ENCODE measurements at regions not wholly inside any gene's neighbourhood (a gene's known extent, or its start where the extent isn't known, plus 50 kb on each side); places are given as distances from the start of the nearest gene placed in this dataset.
"Not testable (repeated sequence)": the region's sequence is repeated elsewhere in the genome, so short reads cannot be mapped to it uniquely, and the experiment has no call there.

GRCh38 chr4:111930659-111931058 lies 214.6 kb upstream of the FAM241A start:
- DNase-seq, result peak; percentile 27

DNA sequence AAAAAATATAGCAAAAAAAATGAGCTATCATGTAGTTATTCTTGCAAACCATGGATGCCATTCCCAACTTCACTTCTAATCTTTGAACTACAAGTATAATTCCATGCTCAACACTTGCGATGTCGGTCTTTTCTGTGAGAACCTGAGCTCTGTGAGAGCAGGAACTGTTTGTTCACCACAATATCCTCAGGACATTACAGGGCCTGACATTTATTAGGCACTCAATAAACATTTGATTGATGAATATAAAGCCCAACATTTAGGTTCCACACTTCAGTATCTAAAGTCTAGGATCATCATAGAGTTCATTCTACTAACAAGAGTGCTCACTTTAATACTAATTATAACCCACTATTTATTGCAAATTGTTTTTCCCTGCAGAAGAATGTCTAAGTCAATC lies 211.6 kb upstream of the FAM241A start:
- no peak for DNase-seq

DNA sequence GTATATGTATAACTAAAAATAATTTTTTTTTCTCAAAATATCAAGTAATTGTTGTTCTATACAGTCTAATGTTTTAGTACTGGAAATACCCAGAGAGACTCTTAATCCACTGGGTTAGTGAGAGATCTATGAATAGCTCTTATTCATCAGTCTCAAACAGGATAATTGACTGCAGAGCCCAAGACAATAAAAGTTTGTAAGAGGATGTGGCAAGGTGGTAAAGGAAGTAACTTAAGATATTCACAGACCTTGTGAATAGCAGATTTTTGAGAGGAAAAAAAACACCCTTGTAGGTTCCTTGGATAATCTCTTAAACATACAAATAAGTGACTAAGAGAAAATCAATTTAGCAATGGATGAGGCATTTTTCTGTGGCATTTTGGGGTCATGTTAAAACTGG lies 210.9 kb upstream of the FAM241A start:
- no peak for DNase-seq

DNA sequence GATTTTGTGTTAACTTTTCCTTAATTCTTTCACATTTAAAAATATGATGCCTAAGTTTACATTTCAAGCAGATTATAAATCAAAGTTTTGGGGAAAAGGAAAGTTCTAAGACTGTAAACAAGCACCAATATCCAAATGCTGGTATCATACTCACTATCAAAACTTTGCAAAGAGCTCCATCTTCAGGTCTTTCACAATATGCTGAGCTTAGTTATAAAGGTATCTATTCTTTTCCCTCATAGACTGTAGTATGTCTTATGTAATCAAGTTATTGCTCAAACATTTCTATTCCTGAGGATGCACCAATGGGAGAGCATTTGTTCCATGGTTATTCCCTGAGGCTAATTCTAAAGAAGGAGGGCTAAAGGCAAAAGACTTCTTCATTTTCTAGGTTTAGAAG lies 207.9 kb upstream of the FAM241A start:
- peak; percentile 53 for DNase-seq

- no peak for DNase-seq
Observed at GRCh38 chr4:111941957-111942356, 203.3 kb upstream of the FAM241A start.

DNA sequence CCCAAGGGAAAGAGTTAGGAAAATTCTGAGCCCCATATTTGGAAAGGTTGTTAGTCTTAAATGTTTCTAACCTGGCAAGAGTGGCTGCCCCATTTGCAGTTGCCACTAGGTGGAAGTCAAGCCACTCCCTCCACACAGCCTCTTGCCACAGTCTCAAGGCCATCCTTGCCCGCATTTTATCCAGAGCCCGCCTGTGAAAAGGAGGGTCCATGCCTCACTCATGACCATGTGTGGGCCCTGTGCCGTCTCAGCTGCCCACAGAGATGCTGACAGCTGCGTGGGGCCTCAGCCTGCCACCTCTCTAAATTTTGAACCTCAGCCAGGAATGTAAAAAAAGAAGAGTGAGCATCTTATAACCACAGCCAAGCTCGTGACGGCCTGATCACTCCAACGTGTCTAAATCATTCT lies 201.5 kb upstream of the FAM241A start:
- DNase-seq, result peak; percentile 9

DNA sequence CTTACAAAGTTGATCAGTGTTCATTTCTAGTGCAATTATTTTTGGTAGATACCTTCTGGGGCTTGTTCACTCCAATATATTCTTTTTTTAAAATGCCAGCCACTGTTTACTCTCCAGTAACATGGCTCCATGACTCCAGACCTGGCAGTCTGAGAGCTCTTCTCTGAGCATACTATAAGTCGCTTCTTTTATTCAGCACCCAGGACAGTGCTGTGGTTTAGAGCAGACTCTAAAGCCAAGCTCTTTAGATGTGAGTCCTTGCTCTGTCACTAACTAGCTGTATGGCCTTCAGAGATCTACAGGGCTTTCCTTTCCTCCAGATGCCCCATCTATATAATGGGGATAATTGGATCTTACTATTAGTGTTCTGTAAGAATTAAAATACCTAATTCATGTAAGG lies 200.2 kb upstream of the FAM241A start:
- DNase-seq, result no peak

DNA sequence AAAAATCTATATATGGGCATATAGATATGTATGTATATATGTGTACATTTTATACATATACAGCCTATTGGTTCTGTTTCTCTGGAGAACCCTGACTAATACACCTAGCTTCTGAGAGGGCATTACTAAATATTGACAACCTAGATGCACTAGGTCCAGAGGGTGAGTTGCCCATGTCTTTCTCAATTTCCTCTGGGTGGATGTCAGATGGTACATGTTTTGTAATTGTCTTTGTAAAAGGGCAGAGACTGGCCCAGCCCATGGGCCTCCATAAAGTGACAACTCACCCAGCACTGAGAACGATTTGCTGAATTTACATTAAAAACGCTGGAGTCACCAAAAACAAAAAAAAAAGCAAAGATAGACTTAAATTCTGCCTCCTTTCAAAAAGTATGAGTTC lies 198.5 kb upstream of the FAM241A start:
- no peak for DNase-seq

DNA sequence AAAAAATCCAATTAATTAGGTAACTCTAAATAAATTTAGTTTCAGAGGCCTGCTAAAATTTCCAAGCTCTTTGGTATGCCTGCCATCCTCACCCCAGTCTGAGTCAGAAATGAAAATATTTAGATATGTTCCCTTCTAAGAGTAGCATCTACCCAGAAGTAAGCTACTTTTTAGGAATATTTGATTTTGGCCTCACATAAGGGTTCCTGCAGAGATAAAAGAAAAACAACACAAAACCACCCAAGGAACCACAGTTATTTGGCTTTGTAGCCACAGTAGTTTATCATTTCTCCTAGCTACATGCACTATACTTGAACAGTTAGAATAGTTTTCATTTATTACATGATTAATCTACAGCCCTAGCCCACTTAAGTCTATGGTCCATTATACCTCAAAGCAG lies 192.6 kb upstream of the FAM241A start:
- no peak for DNase-seq

DNA sequence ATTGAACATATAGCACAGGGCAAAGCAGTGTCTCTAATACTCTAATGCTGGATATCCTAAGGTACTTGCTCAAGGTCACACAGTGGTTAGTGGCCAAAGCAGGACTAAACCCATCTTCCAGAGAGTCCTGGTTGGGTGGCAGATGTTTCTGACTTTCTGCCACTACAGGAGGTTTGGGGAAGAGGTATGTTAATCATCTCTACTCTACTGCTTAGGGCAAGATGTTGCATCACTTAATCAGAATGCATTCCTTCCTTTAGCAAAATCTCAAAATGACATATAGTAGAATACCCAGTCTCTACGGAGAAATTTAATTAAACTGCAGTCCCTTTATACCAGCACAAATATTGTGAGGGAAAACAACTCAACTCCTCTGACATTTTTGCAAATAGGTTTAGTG lies 190.7 kb upstream of the FAM241A start:
- no peak for DNase-seq

DNA sequence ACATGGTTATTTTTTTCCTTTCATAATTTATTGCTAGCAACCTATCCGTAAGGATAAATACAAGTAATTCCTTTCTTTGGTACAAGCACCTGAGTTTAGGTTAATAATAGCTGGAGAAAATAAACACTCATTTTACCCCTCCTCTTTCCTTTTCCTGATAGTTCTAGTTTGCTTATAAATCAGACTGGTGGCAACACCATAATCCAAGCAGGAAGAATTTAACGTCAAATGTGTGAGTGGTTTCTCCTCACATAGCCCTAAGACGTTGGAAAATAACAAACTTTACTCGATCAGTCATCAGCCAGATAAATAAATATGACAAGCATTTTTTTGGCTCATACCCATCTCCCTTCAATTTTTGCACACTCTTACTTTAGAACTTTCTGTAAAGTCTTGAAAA lies 190.3 kb upstream of the FAM241A start:
- no peak for DNase-seq

DNA sequence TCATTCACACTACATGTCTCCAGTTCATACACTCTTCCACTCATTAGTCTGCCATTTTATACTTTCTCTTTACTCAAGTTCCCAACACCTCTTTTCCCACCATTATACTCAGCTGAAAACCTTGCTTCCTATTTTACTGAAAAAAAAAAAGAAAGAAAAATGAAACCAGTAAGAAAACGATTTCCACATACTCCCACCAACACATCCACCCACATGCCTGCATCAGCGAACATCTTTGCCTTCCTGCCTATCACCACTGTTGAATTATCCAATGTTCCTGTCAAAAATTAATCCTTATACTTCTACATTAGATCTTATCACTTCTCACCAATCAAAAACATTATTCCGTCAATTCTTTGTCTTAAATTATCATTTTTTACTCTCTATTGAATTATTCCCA lies 188.1 kb upstream of the FAM241A start:
- no peak for DNase-seq

DNA sequence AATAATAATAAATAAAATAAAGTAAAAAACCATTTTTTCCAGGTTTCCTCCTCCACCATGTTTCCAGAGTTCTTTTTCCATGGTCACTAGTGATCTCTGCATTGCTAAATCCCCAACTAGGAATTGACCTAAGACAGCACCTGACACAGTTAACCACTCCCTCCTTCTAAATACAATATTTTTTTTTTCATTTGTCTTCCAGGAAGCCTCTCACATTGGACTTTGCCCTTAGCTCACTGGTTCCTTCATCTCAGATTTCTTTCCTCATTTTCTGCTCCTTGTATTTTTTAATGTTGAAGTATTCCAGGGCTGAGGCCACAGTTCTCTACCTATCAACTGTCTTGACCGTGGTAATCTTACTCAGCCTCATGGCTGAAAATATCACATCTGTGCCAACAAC lies 187.3 kb upstream of the FAM241A start:
- DNase-seq, result no peak

DNA sequence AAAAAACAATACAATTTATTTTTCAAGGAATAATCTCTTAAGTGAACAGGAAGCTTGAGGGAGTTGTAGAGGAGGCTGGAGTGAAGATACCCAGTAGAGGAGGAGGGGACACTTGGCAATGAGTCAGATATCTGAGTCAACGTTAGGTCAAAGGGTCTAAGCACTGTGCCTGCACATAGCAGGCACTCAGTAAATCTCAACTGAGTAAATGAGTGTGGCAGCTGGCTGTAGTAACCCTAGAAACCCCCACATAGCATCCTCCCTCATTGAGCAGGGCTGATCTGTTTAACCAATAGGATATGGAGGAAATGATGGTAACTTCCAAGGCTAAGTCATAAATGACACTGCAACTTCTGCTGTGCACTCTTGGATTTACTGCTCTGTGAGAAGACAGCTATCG lies 186.0 kb upstream of the FAM241A start:
- no peak for DNase-seq

DNA sequence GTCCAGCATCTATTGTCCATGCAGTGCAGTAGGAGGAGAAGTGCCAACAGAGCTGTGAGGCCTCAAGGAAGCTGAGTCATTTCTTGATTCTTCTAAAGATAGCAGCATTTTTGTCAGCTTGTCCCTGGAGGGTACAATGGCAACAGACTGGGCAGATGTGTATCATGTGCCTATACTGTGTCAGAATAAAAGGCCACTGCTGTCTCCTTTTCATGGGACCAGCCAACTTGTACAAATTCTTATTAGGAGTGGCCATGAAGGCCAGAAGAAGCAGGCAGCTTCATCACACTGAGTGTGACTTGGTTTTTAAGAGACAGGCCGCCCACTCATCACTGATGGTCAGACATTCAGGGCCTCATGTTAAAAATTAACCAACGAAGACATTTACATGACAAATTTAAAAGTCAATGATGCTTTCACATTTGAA lies 185.0 kb upstream of the FAM241A start:
- DNase-seq, result no peak

DNA sequence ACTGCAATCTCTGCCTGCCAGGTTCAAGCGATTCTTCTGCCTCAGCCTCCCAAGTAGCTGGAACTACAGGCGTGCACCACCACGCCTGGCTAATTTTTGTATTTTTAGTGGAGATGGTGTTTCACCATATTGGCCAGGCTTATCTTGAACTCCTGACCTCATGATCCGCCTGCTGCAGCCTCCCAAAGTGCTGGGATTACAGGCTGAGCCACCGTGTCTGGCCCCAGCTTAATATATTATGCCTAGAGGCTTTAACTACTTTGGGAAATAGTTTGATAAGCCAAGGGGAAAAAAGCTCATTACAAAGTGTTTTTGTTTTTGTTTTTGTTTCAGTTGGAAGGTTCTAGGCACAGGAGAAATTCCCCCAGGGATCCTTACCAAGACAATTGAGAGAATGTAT lies 184.2 kb upstream of the FAM241A start:
- DNase-seq, result not testable (repeated sequence)

DNA sequence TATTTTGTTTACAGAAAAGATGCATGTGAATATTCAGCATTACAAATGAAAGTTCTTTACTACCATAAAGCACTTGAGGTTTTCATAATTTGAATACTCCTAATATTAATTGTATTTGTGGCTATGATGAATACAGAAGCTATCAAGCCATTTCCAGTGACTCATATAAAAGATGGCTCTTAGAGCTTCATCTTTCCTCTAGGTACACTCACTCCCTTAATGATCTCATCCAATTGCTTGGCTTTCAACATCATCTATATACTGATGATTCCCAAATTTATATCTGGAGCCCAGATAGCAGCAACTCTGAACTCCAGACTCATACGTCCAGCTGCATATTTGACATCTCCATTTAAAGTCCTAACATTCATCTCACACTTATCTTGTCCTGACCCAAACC lies 183.4 kb upstream of the FAM241A start:
- no peak for DNase-seq

DNA sequence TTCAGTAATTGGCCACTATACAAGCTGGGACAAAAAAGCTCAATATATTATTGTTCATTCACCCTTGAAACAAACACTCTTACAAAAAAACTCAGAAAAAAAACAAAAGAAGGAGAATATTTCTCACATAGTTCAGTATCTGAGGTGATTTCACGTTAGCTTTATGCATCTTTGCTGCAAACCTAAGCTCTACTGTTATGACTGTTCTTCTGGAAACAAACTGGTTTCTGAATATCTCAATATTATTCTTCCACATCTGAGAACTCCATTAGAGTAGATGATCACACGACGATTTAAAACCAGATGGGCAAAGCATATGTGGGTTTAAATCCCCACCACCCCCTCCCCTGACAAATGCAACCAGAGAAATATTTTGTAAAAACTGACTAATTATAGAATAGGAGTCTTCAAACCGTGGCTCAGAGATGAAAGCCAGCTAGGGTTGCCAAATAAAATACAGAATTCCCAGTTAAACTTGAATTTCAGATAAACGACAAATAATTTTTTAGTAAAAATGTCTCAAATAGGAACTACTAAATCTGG lies 182.0 kb upstream of the FAM241A start:
- DNase-seq, result no peak

DNA sequence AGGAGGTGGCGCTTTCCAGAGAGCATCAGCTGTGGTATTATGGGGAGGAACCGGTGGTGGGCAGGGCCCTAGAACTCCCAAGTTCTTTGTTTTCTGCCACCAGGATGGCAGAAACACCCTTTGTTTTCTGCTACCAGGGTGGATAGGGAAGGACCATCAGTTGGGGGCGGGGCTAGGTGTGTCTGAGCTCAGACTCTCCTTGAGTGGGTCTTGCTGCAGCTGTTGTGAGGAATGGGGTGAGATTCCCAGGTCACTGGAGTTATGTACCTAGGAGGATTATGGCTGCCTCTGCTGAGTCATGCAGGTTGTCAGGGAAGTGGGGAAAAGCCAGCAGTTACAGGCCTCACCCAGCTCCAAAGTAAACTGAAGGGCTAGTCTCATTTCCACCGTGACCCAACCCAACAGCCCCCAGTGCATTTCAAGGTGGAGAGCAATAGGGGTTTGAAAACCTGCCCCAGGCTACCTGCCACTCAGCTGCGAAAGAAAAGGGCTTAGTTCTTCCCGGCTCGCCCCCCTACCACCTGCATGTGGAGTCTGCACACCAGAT lies 167.8 kb upstream of the FAM241A start:
- no peak for DNase-seq

GRCh38 chr4:111979921-111980320 lies 165.3 kb upstream of the FAM241A start:
- no peak for DNase-seq

- no peak for DNase-seq
Observed at GRCh38 chr4:111982089-111982488, 163.2 kb upstream of the FAM241A start.

DNA sequence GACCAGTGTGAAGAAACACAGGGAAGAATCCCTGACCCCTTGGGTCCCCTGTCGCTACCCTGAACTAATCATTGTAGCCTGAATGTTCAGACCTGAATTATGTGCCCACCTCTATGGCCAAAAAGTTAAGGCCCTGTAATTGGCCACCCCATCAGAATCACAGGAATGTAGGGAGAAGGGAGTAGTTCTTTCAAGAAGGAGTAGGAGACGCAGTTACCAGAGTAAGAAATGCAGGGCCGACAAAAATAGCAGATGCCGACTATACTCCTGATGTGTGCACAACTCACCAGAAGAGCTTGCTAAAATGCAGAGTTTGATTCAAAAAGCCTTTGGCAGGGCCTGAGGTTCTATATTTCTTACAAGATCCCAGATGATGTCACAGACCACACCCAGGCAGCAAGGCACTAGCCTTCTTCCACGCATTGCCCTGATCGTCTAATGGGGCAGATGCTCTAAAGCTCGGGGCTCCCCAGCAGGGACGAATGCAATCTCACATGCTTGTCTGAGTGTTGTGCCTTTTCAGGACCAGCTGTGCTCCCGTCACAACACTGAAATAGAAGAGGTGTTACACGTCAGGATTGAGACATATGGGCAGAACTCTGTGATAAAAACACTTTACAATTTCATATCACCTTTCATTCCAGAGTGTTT lies 161.0 kb upstream of the FAM241A start:
- DNase-seq, result no peak

GRCh38 chr4:111985426-111985825 lies 159.8 kb upstream of the FAM241A start:
- no peak for DNase-seq

DNA sequence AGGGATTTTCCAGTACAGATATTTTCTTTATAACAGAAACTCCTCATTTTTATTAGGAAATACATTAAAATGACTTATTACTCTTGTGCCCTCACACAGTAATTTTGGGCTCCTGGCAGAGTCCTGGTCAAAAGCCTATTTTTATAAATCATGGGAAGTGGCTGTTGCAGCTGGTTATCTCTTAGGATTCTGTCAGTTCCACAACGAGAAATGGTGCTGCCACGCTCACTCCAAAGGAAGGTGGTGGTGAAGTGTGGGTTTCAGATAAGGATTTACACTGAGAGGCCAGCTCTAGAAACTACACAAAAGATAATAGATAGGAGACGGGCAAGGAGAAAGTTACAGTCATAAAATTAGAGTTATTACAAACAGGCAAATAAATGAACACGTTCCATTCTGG lies 159.2 kb upstream of the FAM241A start:
- DNase-seq, result no peak

DNA sequence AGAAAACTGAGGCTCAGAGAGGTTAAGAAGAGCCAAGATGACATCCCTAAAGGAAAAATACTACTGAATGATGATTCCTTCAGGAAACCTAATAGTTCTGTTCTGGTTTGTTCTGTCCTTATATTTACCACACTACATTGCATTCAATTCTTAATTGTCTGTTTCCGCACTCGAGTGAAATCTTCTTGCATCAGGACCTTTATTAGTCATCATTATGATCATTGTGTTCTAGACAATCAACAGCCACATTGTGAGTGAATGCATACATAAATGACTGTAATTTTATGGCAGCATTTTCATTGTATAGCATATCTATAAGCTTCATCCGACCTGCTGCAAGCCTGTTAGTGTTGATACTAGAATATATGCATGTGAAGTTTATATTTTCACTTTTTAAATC lies 156.7 kb upstream of the FAM241A start:
- no peak for DNase-seq

All from DMS153 (cell line).